ELR (cell line): ENCODE measurements at regions not wholly inside any gene's neighbourhood (a gene's known extent, or its start where the extent isn't known, plus 50 kb on each side); places are given as distances from the start of the nearest gene placed in this dataset.

Experiments used
- DNase-seq: peaks from one replicate; pipeline ENCODE4 v3.0.0-alpha.2; 2015; ENCODE audit warnings: low read depth

DNA sequence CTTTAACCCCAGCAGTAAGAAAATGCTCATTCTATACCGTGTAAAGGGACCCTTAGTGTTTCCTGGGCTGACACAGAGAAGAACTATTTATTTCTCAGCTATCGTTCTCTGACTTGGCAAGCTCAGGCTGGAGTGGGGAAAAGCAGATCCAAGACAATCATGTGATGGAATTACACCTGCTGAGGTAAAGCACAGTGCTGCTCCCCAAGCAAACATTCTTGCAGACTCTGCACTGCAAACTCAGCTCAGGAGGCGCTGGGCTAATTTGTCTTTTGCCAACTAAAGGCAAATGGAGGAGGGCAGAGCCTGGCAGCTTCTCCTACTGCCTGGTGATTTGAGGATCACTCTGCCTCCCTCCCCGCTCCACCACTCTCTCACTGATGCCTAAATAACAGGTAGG, 57.8 kb upstream of the FUT8 start:
- DNase-seq, result no peak

- peak; percentile 99 for DNase-seq
Measured at GRCh38 chr14:65356327-65356836, 56.1 kb upstream of the FUT8 start.

- peak; percentile 37 for DNase-seq
Measured at GRCh38 chr14:65357113-65357512, 55.4 kb upstream of the FUT8 start.

DNA sequence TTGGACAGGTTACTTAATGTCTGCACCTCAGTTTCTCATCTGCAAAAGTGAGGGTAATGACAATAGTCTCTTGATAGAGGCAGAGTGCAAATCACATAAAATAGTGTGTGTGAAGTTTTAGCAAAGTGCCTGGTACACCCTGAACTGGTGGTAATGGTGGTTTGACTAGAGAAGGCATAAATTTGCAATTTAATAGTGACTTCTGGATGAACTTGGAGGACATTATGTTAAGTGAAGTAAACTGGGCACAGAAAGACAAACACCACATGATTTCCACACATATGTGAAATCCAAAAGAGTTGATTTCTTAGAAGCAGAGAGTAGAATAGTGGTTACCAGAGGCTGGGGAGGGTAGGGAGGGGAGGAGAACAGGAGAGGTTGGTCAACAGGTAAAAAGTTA, 54.8 kb upstream of the FUT8 start:
- no peak for DNase-seq

DNA sequence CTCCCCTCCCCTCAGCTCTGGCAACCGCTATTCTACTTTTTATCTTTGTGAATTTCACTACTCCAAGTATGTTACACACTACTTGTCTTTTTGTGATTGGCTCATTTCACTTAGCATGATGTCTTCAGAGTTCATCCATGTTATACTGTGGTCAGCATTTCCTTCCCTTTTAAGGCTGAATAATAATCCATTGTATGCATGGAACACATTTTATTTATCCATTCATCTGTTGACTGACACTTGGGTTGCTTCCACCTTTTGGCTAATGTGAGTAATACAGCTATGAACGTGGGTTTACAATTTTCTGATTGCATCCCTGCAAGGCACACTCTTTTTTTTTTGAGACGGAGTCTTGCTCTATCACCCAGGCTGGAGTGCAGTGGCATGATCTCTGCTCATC, 53.0 kb upstream of the FUT8 start:
- peak; percentile 69 for DNase-seq

GRCh38 chr14:65360144-65360784, 52.3 kb upstream of the FUT8 start:
- DNase-seq, result no peak

DNA sequence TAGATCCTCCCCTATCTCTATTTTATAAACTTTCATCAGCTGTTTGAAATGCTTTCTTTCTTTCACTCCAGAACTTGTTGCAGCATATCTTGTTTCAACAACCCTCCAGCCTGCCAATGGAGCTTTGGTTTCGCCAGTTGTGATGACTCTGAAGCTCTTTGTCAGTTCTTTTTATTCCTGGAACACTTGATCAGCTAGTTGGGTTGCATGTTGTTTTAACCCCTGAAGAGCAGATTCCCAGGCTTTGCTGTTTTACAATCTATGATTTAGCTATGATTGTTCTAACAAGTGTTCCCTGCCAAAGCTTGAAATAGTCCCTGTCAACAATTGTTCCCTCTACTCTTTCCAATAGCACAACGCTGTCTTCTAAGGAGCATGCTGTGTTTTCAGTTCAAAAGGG, 50.6 kb upstream of the FUT8 start:
- no peak for DNase-seq
